KOPT-K1 (cell line): ENCODE measurements at regions not wholly inside any gene's neighbourhood (a gene's known extent, or its start where the extent isn't known, plus 50 kb on each side); places are given as distances from the start of the nearest gene placed in this dataset.
"Not testable (repeated sequence)": the region's sequence is repeated elsewhere in the genome, so short reads cannot be mapped to it uniquely, and the experiment has no call there.

ENCODE experiments used
- H3K27ac ChIP-seq: fragments of 200-600 bp; sonication (generic); 2 replicates; pipeline ENCODE4 v1.5.1; 2016; ENCODE audit warnings: antibody characterized with exemption, mild to moderate bottlenecking, low read depth, low read length; ENCODE audit not compliant: poor library complexity, severe bottlenecking
- H3K36me3 ChIP-seq: fragments of 200-600 bp; sonication (generic); 2 replicates; pipeline ENCODE4 v1.5.1; 2017; ENCODE audit warnings: antibody characterized with exemption, mild to moderate bottlenecking, low read length, moderate library complexity; ENCODE audit not compliant: insufficient read depth
- H3K9me3 ChIP-seq: fragments of 200-600 bp; sonication (generic); 2 replicates; pipeline ENCODE4 v1.5.1; 2017; ENCODE audit warnings: antibody characterized with exemption, low read length, mild to moderate bottlenecking; ENCODE audit not compliant: insufficient read depth, poor library complexity, severe bottlenecking

- Histone ChIP-seq H3K27ac (no peak overlapping the region), H3K36me3 (no peaks in the 10 kb centered on the region), H3K9me3 (no peaks in the 10 kb centered on the region)
Measured at GRCh38 chr7:16094651-16095050, 326.7 kb downstream of the CRPPA start.

GRCh38 chr7:16092711-16093110 is 328.6 kb downstream of the CRPPA start:
- H3K36me3 ChIP-seq, result no peaks in the 10 kb centered on the region
- no peak overlapping the region for H3K27ac ChIP-seq
- H3K9me3 ChIP-seq, result no peaks in the 10 kb centered on the region

DNA sequence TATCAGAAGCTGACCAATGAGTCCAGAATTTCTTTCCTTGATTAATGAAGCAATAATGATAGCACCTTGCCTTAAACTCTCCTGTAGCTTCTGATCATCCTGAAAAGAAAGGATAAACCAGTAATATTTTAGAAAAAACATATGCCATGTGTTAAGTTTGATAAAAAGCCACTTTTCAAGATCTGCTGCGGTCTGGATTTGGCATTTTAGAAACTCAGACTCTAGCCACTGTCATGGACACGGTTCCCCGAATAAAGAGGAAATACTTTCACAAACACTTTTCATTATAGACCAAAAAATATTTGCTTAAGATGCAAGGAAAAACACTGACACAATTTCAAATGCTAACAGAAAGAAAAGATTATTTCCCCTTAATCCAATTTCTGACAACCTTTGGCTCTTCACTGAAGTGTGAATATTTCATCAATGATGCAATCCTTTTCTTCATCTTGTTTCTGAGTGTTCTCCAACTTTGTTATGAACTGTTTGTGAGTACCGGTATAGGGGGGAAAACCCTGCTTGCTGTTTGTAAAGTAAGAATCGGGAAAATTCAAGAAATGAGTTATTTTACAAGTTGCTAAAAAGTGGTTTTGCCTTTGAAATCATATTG is 329.5 kb downstream of the CRPPA start:
- H3K36me3 ChIP-seq, result no peaks in the 10 kb centered on the region
- no peak overlapping the region for H3K27ac ChIP-seq
- no peaks in the 10 kb centered on the region for H3K9me3 ChIP-seq

DNA sequence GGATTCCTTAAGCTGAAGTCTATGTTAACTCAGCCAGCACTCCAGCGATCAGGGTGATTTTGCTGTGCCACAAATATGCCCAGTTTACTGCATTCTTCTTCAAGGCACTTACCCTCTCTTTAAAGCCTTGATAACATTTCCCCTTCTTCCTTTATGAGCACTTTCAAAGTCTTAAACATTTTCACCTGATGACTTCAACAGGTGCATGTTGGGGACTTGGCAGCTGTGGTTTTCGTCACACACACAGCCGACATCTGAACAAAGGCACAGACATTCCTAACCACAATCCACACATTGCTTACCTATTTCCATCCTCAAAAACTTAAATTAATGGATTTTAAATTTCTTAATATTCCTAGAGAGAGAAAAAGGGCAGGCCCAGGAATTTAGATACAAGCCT is 331.5 kb downstream of the CRPPA start:
- no peak overlapping the region for H3K27ac ChIP-seq
- no peaks in the 10 kb centered on the region for H3K9me3 ChIP-seq
- H3K36me3 ChIP-seq, result no peaks in the 10 kb centered on the region

DNA sequence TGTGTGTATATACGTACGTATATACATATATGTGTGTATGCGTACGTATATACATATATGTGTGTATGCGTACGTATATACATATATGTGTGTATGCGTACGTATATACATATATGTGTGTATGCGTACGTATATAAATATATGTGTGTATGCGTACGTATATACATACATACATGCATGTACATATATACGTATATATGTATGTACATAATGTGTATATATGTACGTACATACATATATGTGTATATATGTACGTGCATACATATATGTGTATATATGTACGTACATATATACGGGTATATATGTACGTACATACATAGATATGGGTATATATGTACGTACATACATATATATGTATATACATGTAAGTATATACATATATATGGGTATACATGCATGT is 332.1 kb downstream of the CRPPA start:
- Histone ChIP-seq H3K36me3 (no peaks in the 10 kb centered on the region), H3K9me3 (no peaks in the 10 kb centered on the region), H3K27ac (no peak overlapping the region)

DNA sequence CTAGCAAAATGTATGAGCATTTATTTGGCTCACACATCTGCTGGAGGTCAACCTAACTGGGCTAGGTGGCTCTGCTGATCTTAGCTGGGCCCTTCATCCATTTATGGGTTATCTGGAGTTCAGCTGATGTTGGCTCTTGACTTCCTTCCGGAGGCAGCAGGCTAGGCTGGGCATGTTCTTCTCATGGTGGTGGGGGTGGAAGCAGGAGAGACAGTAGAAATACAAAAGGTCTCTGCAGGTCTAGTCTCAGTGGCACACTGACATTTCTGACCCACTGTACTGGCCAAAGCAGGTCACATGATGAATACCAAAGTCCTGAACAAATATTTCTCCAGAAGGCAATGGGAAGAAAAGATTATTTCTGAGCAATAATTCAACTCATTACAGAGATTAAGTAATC is 334.6 kb downstream of the CRPPA start:
- Histone ChIP-seq H3K36me3 (no peaks in the 10 kb centered on the region), H3K9me3 (no peaks in the 10 kb centered on the region), H3K27ac (no peak overlapping the region)

GRCh38 chr7:16085780-16086179 is 335.6 kb downstream of the CRPPA start:
- not testable (repeated sequence) for H3K36me3 ChIP-seq, H3K27ac ChIP-seq, H3K9me3 ChIP-seq

GRCh38 chr7:16084875-16085274 is 336.5 kb downstream of the CRPPA start:
- H3K36me3 ChIP-seq, result no peaks in the 10 kb centered on the region
- H3K27ac ChIP-seq, result no peak overlapping the region
- H3K9me3 ChIP-seq, result no peaks in the 10 kb centered on the region

DNA sequence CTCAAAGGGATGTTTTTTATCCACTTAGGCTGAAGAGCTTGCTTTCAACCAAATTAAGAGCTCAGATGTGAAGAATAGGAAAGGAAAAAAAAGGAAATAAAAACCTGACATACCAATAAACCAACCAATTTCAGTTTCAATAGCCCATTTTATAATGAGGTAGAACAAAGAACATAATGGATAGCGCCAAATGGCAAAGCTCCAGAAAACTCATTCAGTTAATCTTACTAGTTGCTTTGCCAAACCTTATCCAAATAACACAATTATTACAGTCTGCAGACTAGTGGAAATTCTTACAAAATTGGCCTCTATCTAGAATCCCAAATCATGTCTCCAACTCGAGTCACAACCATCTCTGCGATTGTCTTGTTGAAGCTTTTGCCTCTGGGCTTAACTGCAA is 337.0 kb downstream of the CRPPA start:
- Histone ChIP-seq H3K27ac (no peak overlapping the region), H3K9me3 (no peaks in the 10 kb centered on the region), H3K36me3 (no peaks in the 10 kb centered on the region)

DNA sequence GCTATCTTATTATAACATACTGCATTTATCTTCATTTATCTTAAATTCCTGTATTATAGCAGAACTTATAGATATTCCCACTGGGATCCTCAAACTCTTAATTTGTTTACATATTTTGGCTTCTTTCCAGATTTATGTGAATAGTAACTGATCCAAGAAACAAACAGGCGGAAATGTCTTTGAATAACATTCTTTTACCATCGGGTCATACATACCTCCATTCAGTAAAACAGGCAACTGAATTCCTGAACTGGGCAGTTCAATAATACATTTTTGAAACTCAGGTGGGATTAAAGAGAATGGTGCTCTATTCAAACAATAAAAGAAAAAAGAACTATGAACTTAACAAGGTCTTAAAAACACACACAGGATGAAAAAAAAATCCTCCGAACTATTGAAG is 337.4 kb downstream of the CRPPA start:
- Histone ChIP-seq H3K36me3 (no peaks in the 10 kb centered on the region), H3K27ac (no peak overlapping the region), H3K9me3 (no peaks in the 10 kb centered on the region)

GRCh38 chr7:16080131-16080530 is 341.2 kb downstream of the CRPPA start:
- no peaks in the 10 kb centered on the region for H3K36me3 ChIP-seq
- H3K27ac ChIP-seq, result no peak overlapping the region
- H3K9me3 ChIP-seq, result no peaks in the 10 kb centered on the region

- no peaks in the 10 kb centered on the region for H3K9me3 ChIP-seq
- no peaks in the 10 kb centered on the region for H3K36me3 ChIP-seq
- no peak overlapping the region for H3K27ac ChIP-seq
Measured at GRCh38 chr7:16079723-16080122, 341.6 kb downstream of the CRPPA start.

DNA sequence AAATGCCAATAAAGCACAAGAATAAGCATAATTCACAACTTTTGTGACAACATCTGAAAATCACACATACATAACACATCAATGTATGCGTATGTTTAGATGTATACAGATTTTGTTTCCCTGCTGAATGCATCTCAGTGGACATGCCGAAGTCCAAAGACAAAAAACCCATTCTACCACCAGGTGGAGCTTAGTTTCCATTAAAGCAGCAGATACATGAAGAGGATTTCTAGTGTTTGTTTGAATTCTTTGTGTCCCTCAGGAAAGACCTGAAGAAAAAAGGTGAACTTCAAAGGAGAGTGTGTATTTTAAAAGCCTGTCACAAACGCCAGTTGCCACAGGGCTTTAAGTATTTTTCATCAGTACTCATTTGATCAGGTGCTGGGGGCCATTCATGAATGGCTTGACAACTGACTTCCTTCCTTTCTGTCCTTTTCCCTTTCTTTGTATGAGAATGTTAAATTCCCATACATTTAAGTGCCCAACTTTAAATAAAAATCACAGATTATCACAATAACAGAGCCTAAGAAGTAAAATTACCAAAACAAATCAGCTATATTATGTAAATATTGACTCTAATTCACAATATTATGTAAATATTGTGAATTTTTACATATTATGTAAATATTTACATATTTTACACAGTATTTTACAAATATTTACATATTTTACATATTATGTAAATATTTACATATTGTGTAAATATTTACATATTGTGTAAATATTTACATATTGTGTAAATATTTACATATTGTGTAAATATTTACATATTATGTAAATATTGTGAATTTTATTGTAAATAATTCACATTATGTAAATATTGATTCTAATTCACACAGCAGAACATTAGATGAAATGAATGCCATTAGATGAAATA is 343.0 kb downstream of the CRPPA start:
- Histone ChIP-seq H3K27ac (no peak overlapping the region), H3K36me3 (no peaks in the 10 kb centered on the region), H3K9me3 (no peaks in the 10 kb centered on the region)

GRCh38 chr7:16071246-16071857 is 350.0 kb downstream of the CRPPA start:
- Histone ChIP-seq H3K27ac (no peak overlapping the region), H3K36me3 (no peaks in the 10 kb centered on the region)

GRCh38 chr7:16070806-16071205 is 350.5 kb downstream of the CRPPA start:
- no peaks in the 10 kb centered on the region for H3K36me3 ChIP-seq

More at GRCh38 chr7:16071246-16071857, 350.0 kb downstream of the CRPPA start:
- H3K9me3 ChIP-seq, result no peaks in the 10 kb centered on the region

More at GRCh38 chr7:16070806-16071205, 350.5 kb downstream of the CRPPA start:
- H3K27ac ChIP-seq, result no peak overlapping the region
- no peaks in the 10 kb centered on the region for H3K9me3 ChIP-seq
